HTR-8/SVneo (cell line): ENCODE measurements at regions not wholly inside any gene's neighbourhood (a gene's known extent, or its start where the extent isn't known, plus 50 kb on each side); places are given as distances from the start of the nearest gene placed in this dataset.
"Not testable (repeated sequence)": the region's sequence is repeated elsewhere in the genome, so short reads cannot be mapped to it uniquely, and the experiment has no call there.

Source experiments
- DNase-seq: peaks from one replicate; pipeline ENCODE4 v3.0.0; 2011; ENCODE audit warnings: low spot score, mixed read lengths; ENCODE audit not compliant: insufficient read length
- FAIRE-seq: peaks from 2 replicates; lab custom pipeline; 2011; peaks lifted over from hg19 to GRCh38; lab: Jason Lieb, UNC

- no peak for FAIRE-seq
- no peak for DNase-seq
Measured at GRCh38 chr2:183438541-183438940, 314.3 kb downstream of the NUP35 start.

- DNase-seq (no peak), FAIRE-seq (no peak)
Measured at GRCh38 chr2:183455056-183455455, 330.8 kb downstream of the NUP35 start.

GRCh38 chr2:183456177-183456576 lies 331.9 kb downstream of the NUP35 start:
- FAIRE-seq: no peak
- no peak for DNase-seq

GRCh38 chr2:183458460-183458859 lies 334.2 kb downstream of the NUP35 start:
- FAIRE-seq (no peak), DNase-seq (no peak)

GRCh38 chr2:183459466-183459865 lies 335.2 kb downstream of the NUP35 start:
- DNase-seq (no peak), FAIRE-seq (no peak)

- no peak for FAIRE-seq
- no peak for DNase-seq
Measured at GRCh38 chr2:183463821-183464220, 339.6 kb downstream of the NUP35 start.

- DNase-seq (no peak), FAIRE-seq (no peak)
Measured at GRCh38 chr2:183465048-183465447, 340.8 kb downstream of the NUP35 start.

- no peak for DNase-seq
- FAIRE-seq: no peak
Measured at GRCh38 chr2:183474912-183475695, 350.9 kb downstream of the NUP35 start.

GRCh38 chr2:183476490-183476889 lies 352.2 kb downstream of the NUP35 start:
- DNase-seq (no peak), FAIRE-seq (no peak)

GRCh38 chr2:183477296-183477695 lies 353.1 kb downstream of the NUP35 start:
- no peak for FAIRE-seq
- DNase-seq: no peak

- DNase-seq, FAIRE-seq: not testable (repeated sequence)
Measured at GRCh38 chr2:183478941-183479595, 354.8 kb downstream of the NUP35 start.

- FAIRE-seq: no peak
- DNase-seq: no peak
Measured at GRCh38 chr2:183487326-183487725, 363.1 kb downstream of the NUP35 start.

GRCh38 chr2:183488421-183488820 lies 364.2 kb downstream of the NUP35 start:
- DNase-seq (no peak), FAIRE-seq (no peak)

GRCh38 chr2:183490489-183490888 lies 366.2 kb downstream of the NUP35 start:
- DNase-seq: no peak
- FAIRE-seq: no peak

- FAIRE-seq (no peak), DNase-seq (no peak)
Measured at GRCh38 chr2:183490914-183491313, 366.7 kb downstream of the NUP35 start.

GRCh38 chr2:183493040-183493439 lies 368.8 kb downstream of the NUP35 start:
- FAIRE-seq: no peak
- DNase-seq: no peak

GRCh38 chr2:183495079-183495478 lies 370.8 kb downstream of the NUP35 start:
- FAIRE-seq: no peak

GRCh38 chr2:183495589-183496267 lies 371.5 kb downstream of the NUP35 start:
- DNase-seq: no peak
- no peak for FAIRE-seq

More at GRCh38 chr2:183495079-183495478, 370.8 kb downstream of the NUP35 start:
- no peak for DNase-seq

- FAIRE-seq (no peak), DNase-seq (no peak)
Measured at GRCh38 chr2:183497861-183498260, 373.6 kb downstream of the NUP35 start.

- FAIRE-seq (no peak), DNase-seq (no peak)
Measured at GRCh38 chr2:183505911-183506310, 381.7 kb downstream of the NUP35 start.

GRCh38 chr2:183511154-183511553 lies 386.9 kb downstream of the NUP35 start:
- FAIRE-seq: no peak
- no peak for DNase-seq
